Omental fat pad (tissue), 3 donors: ENCODE measurements at regions not wholly inside any gene's neighbourhood (a gene's known extent, or its start where the extent isn't known, plus 50 kb on each side); places are given as distances from the start of the nearest gene placed in this dataset.

ENCODE experiments used
- ATAC-seq: fragments of 150-250 bp; one replicate; pipeline ENCODE4 v1.9.1; 2016; ENCODE audit warnings: mild to moderate bottlenecking, moderate library complexity; ENCODE audit not compliant: low FRiP score
- DNase-seq: peaks from one replicate; pipeline ENCODE4 v3.0.0-alpha.2; 2019; ENCODE audit warnings: low spot score
- TF ChIP-seq, protein P1 (sequence below), 3 donors: fragments of 450-650 bp; IDR thresholded peaks; one replicate each; pipeline ENCODE4 v1.5.1; 2016 to 2017; ENCODE audit warnings: antibody characterized with exemption in 3 of 3, mild to moderate bottlenecking in 3 of 3, moderate library complexity in 2 of 3

DNA sequence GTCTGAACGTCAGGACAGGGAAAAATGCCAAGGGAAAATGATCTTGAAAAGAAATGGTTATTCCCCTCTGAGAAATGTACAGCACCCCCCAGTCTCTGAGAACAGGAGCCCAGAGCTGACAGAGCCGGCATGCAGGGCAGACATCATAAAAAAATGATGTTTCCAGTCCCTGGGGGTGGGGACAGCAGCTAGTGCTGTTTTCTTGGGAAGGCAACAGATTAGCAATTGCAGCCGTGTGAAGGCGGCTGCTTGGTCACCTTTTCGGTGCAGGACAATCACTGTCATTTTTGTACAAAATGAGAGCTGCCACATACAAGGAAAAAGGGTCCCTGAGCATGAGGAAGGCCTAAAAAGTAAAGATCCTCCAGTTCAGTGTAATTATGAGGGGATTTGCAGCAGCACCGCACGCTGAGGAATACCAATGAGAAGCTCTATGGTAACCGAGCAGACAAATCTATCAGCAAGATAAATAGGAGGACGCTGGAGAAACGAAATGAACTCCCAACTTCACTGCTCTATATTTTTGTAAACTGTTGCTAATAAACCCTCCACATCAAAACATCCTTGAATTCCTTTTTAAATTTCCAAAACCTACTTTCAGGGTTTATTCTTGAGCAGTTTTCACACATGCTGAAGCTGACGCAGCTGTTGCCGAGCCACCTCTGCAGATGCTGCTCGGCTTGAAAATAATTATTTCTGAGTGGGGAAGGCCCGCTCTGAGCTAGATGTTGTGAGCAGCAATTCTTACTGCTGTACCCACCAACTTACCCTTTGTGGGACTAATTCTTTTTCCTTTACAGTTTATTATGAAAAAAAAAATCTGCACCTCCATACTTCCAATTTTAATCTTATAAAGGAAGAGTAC, 98.2 kb upstream of the NEBL start:
- TF ChIP-seq, protein P1, sequence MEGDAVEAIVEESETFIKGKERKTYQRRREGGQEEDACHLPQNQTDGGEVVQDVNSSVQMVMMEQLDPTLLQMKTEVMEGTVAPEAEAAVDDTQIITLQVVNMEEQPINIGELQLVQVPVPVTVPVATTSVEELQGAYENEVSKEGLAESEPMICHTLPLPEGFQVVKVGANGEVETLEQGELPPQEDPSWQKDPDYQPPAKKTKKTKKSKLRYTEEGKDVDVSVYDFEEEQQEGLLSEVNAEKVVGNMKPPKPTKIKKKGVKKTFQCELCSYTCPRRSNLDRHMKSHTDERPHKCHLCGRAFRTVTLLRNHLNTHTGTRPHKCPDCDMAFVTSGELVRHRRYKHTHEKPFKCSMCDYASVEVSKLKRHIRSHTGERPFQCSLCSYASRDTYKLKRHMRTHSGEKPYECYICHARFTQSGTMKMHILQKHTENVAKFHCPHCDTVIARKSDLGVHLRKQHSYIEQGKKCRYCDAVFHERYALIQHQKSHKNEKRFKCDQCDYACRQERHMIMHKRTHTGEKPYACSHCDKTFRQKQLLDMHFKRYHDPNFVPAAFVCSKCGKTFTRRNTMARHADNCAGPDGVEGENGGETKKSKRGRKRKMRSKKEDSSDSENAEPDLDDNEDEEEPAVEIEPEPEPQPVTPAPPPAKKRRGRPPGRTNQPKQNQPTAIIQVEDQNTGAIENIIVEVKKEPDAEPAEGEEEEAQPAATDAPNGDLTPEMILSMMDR (IDR thresholded peaks at IDR 0.05) = no peak
- ATAC-seq (no peak), DNase-seq (no peak)

- TF ChIP-seq, protein P1 (IDR thresholded peaks at IDR 0.05) = no peak
- no peak for ATAC-seq
- no peak for DNase-seq
Measured at GRCh38 chr10:20993830-20994527, 96.9 kb upstream of the NEBL start.

DNA sequence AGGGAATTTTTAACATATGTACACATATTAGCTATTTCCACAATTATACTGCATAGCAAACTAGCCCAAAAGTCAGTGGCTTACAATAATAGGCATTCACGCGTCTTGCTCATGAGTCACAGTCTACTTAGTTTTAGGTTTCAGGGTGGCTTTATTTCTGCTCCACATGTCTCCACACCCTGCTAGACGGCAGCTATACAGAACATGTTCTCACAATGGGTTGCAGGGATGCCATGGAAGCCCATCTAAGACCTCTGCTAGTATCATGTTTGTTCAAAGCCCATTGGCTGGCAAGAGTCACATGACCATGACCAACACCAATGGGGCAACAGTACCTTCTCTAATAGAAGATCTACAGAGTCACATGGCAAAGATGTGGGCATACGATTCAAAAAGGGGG, 96.3 kb upstream of the NEBL start:
- DNase-seq = no peak
- ATAC-seq = no peak
- TF ChIP-seq, protein P1 (IDR thresholded peaks at IDR 0.05) = no peak

DNA sequence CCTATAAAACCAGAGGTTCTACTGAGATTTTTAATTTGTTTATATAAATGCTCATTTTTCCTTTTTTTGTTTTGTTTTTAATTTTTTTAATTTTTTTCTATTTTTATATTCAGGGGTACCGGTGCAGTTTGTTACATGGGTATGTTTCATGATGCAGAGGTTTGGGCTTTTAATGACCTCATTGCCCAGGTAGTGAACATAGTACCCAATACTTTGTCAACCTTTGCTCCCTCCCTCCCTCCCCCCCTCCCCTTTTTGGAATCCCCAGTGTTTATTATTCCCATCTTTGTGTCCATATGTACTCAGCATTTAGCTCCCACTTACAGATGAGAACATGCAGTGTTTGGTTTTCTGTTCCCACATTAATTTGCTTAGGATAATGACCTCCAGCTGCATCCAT, 94.4 kb upstream of the NEBL start:
- ATAC-seq = no peak
- TF ChIP-seq, protein P1 (IDR thresholded peaks at IDR 0.05) = no peak
- no peak for DNase-seq

- TF ChIP-seq, protein P1 (IDR thresholded peaks at IDR 0.05) = no peak
- peak; percentile 71 for ATAC-seq
- DNase-seq = no peak
Measured at GRCh38 chr10:20990604-20991003, 93.5 kb upstream of the NEBL start.

DNA sequence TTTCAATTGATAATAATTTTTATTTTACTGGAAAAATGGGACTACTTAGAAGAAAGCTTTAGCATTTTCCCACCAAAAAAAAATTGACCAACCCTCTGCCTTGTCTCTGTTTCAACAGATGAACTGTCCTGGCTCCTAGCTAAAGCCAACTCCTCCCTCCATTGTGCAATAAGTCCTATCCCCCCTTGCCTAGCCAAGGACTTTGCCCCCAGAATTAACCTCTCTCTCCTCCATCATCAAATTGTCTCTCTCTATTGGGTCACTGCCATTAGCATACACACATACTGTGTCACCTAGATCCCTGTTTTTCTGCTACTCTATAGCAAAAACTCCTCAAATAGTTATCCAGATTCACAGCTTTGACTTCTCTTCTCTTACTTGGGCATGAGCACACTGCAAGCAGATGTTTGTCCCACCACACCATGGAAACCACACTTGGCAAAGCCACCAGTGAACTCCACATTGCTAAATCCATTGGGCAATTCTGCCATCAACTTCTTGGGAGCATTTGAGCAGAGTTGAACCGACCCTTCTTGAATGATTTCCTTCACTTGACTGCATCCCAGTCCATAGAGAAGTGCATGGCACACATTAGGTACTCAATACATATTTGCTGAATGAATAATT, 91.4 kb upstream of the NEBL start:
- ATAC-seq (no peak), DNase-seq (no peak)
- TF ChIP-seq, protein P1 (IDR thresholded peaks at IDR 0.05) = no peak
